Left ventricle myocardium inferior (tissue), 1 donor: ENCODE measurements at regions not wholly inside any gene's neighbourhood (a gene's known extent, or its start where the extent isn't known, plus 50 kb on each side); places are given as distances from the start of the nearest gene placed in this dataset.

Experiments used
- DNase-seq: peaks from one replicate; pipeline ENCODE4 v3.0.0-alpha.2; 2020
- H3K27ac ChIP-seq: fragments of 200-600 bp; replicated peaks from 2 replicates; pipeline ENCODE4 v1.8.0; 2021
- H3K27me3 ChIP-seq: fragments of 200-600 bp; 2 replicates; pipeline ENCODE4 v1.8.0; 2021; ENCODE audit warnings: low read depth
- H3K36me3 ChIP-seq: fragments of 200-600 bp; 2 replicates; pipeline ENCODE4 v1.8.0; 2021
- H3K4me1 ChIP-seq: fragments of 200-600 bp; 2 replicates; pipeline ENCODE4 v1.8.0; 2021
- H3K4me3 ChIP-seq: fragments of 200-600 bp; 2 replicates; pipeline ENCODE4 v1.8.0; 2021; ENCODE audit warnings: mild to moderate bottlenecking, moderate library complexity
- H3K9me3 ChIP-seq: fragments of 200-600 bp; replicated peaks from 2 replicates; pipeline ENCODE4 v1.8.0; 2021
- CTCF ChIP-seq: fragments of 200-600 bp; IDR thresholded peaks from 2 replicates; pipeline ENCODE4 v1.8.0; 2021; ENCODE audit warnings: antibody characterized with exemption, mild to moderate bottlenecking, borderline replicate concordance
- intact Hi-C: fragments of 100-400 bp; cut with micrococcal nuclease; formaldehyde crosslinking; loops from one replicate; pipeline ENCODE4 v1.11.0; 2022
- donor health status: DM: no; HTN: yes; CAD: no; lungs with severe emphysema.

DNA sequence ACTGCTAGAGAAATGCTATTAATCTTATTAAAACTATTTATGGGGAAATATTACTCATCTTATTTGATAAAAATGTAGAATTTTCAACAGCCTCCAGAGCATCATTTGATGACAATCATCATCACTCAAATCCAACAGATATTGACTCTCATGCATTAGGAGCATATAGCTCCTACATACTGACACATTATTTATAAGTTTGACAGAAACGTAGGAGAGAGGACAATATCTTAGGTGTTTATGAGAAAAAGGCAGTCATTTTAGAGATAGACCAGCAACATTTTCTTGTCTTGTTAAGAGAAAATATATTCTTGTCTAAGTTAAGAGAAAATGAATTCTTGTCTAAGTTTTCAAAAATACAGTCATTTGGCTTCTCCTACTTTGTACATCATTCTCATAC is 2550.2 kb downstream of the PCDH7 start:
- H3K27me3 ChIP-seq, result no peaks in the 10 kb centered on the region
- intact Hi-C loops, result no loop called here
- no peaks in the 10 kb centered on the region for H3K36me3 ChIP-seq
- H3K4me1 ChIP-seq, result no peaks in the 10 kb centered on the region
- no peaks in the 10 kb centered on the region for H3K9me3 ChIP-seq
- H3K4me3 ChIP-seq, result no peak overlapping the region
- DNase-seq, result no peak
- no peak overlapping the region for H3K27ac ChIP-seq
- TF ChIP-seq CTCF, result no peak

GRCh38 chr4:33272722-33273121 is 2552.6 kb downstream of the PCDH7 start:
- peaks cover 3% of the 10 kb centered on the region for H3K9me3 ChIP-seq
- H3K4me3 ChIP-seq, result no peak overlapping the region
- H3K27ac ChIP-seq, result no peak overlapping the region
- H3K4me1 ChIP-seq, result no peaks in the 10 kb centered on the region
- H3K27me3 ChIP-seq, result no peaks in the 10 kb centered on the region
- DNase-seq, result no peak
- intact Hi-C loops, result no loop called here
- H3K36me3 ChIP-seq, result no peaks in the 10 kb centered on the region
- no peak for TF ChIP-seq CTCF

DNA sequence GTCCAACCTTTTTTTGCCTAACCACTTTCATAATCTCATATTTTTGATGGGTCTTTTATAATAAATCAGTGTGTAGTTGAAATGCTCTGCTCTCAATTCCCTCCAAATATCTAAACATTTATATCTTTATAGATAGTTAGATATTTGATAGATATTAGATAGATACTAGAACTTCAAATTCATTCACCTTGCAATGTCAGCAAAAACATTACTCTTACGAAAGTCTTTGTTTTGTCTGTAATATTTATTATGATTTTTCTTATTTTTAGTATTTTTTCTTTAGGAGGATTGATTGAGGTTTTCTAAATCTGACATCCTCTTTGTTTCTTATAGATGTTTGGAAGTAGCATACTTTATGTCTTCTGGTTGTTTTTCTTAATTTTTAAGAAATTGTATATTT is 2563.6 kb downstream of the PCDH7 start:
- Histone ChIP-seq H3K9me3 (peaks cover 3% of the 10 kb centered on the region), H3K4me3 (no peak overlapping the region), H3K36me3 (no peaks in the 10 kb centered on the region), H3K27ac (no peak overlapping the region), H3K27me3 (no peaks in the 10 kb centered on the region), H3K4me1 (no peaks in the 10 kb centered on the region)
- no peak for TF ChIP-seq CTCF
- no peak for DNase-seq
- intact Hi-C loops, result no loop called here

- DNase-seq, result no peak
- H3K4me1 ChIP-seq, result no peaks in the 10 kb centered on the region
- intact Hi-C loops, result no loop called here
- H3K4me3 ChIP-seq, result no peak overlapping the region
- no peaks in the 10 kb centered on the region for H3K27me3 ChIP-seq
- no peaks in the 10 kb centered on the region for H3K36me3 ChIP-seq
- TF ChIP-seq CTCF, result no peak
- no peak overlapping the region for H3K27ac ChIP-seq
- H3K9me3 ChIP-seq, result peaks cover 5% of the 10 kb centered on the region
These were observed 2576.8 kb downstream of the PCDH7 start for GRCh38 chr4:33296876-33297455.

DNA sequence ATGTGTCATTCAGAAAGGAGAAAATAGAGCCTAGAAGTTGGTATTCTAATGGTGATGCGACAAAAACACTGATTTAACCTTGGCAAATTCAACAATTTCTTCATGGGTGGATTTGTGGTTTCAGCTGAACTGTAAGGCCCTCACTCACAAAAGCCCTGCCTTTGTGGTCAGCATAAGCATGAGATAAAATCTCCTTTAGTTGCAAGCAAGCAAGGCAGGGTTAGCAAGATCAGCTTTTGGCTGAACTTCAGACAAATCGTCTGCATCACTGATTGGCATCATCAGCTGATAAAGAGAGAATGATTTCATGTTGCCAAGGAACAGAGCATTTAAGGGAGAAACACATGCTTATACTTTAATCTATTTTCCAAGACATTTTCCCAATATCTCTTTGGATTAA is 2582.2 kb downstream of the PCDH7 start:
- Histone ChIP-seq H3K9me3 (peaks cover 24% of the 10 kb centered on the region), H3K4me1 (no peaks in the 10 kb centered on the region), H3K36me3 (no peaks in the 10 kb centered on the region), H3K27ac (no peak overlapping the region), H3K27me3 (no peaks in the 10 kb centered on the region), H3K4me3 (no peak overlapping the region)
- no peak for TF ChIP-seq CTCF
- intact Hi-C loops, result no loop called here
- DNase-seq, result no peak

DNA sequence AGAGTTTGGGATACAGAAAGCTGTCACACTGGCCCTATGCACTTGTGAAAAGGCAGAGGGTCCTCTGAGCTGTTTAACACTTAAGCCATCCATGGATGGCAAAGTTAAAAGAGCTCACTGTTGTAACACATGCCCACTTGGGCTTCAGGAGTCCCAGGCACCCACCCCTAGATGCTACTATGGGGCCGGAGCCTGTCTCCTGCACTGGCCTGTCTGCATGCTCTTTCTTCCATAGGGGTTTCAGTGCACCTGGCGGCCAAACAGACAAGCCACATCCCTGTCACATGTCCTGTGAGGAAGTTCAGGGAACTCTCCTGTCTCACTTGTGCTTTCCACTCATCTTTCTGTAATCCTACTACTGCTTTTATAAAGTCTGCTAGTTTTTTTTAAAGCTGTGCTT is 2586.0 kb downstream of the PCDH7 start:
- no peaks in the 10 kb centered on the region for H3K27me3 ChIP-seq
- no peaks in the 10 kb centered on the region for H3K4me1 ChIP-seq
- no peaks in the 10 kb centered on the region for H3K36me3 ChIP-seq
- peaks cover 38% of the 10 kb centered on the region for H3K9me3 ChIP-seq
- no peak overlapping the region for H3K27ac ChIP-seq
- H3K4me3 ChIP-seq, result no peak overlapping the region
- TF ChIP-seq CTCF, result no peak
- intact Hi-C loops, result no loop called here
- no peak for DNase-seq
